Ascending aorta (tissue), 2 donors: ENCODE measurements at regions not wholly inside any gene's neighbourhood (a gene's known extent, or its start where the extent isn't known, plus 50 kb on each side); places are given as distances from the start of the nearest gene placed in this dataset.

Experiments
- DNase-seq, 2 donors: peaks; one replicate each; pipeline ENCODE4 v3.0.0-alpha.2; 2019; ENCODE audit warnings: low spot score in 2 of 2
- H3K27ac ChIP-seq, 2 donors: fragments of 200-600 bp; sonication (generic); one replicate each; pipeline ENCODE4 v1.5.1; 2016 to 2017; ENCODE audit warnings: mild to moderate bottlenecking in 1 of 2
- H3K27me3 ChIP-seq: fragments of 200-600 bp; sonication (generic); one replicate; pipeline ENCODE4 v1.5.1; 2017
- H3K36me3 ChIP-seq, 2 donors: fragments of 200-600 bp; sonication (generic); one replicate each; pipeline ENCODE4 v1.5.1; 2016
- H3K4me1 ChIP-seq, 2 donors: fragments of 200-600 bp; sonication (generic); one replicate each; pipeline ENCODE4 v1.5.1; 2016 to 2017; ENCODE audit warnings: mild to moderate bottlenecking in 1 of 2
- H3K4me3 ChIP-seq, 2 donors: fragments of 200-600 bp; sonication (generic); one replicate each; pipeline ENCODE4 v1.5.1; 2016 to 2017; ENCODE audit warnings: mild to moderate bottlenecking in 1 of 2
- H3K9me3 ChIP-seq, 2 donors: fragments of 200-600 bp; sonication (generic); one replicate each; pipeline ENCODE4 v1.5.1; 2016
- CTCF ChIP-seq, 3 experiments: fragments of 200-600 bp in 2 of 3; fragments of 450-650 bp in 1 of 3; sonication (generic) in 2 of 3; IDR thresholded peaks; one replicate each; pipeline ENCODE4 v1.5.1; 2016 to 2019; ENCODE audit warnings: antibody characterized with exemption in 3 of 3, mild to moderate bottlenecking in 1 of 3, moderate library complexity in 1 of 3
- intact Hi-C: fragments of 100-400 bp; cut with DNase I; formaldehyde crosslinking; loops from one replicate; pipeline ENCODE4 v1.15.1; 2023

GRCh38 chr7:155168597-155169480, 98.7 kb downstream of the HTR5A start:
- intact Hi-C loops: no loop called here
- H3K27ac ChIP-seq: no peak overlapping the region
- no peak overlapping the region for H3K4me3 ChIP-seq
- no peaks in the 10 kb centered on the region for H3K9me3 ChIP-seq
- no peak for DNase-seq
- no peaks in the 10 kb centered on the region for H3K27me3 ChIP-seq
- H3K36me3 ChIP-seq: no peaks in the 10 kb centered on the region
- no peaks in the 10 kb centered on the region for H3K4me1 ChIP-seq
- TF ChIP-seq CTCF (IDR thresholded peaks at IDR 0.05): no peak

GRCh38 chr7:155169498-155170065, 99.5 kb downstream of the HTR5A start:
- no peaks in the 10 kb centered on the region for H3K27me3 ChIP-seq
- H3K9me3 ChIP-seq: no peaks in the 10 kb centered on the region
- no peak overlapping the region for H3K27ac ChIP-seq
- H3K4me3 ChIP-seq: no peak overlapping the region
- no peaks in the 10 kb centered on the region for H3K36me3 ChIP-seq
- no peaks in the 10 kb centered on the region for H3K4me1 ChIP-seq
- TF ChIP-seq CTCF (IDR thresholded peaks at IDR 0.05): no peak
- no peak for DNase-seq
- intact Hi-C loops: no loop called here

GRCh38 chr7:155170331-155170730, 100.2 kb downstream of the HTR5A start:
- intact Hi-C loops: no loop called here
- no peaks in the 10 kb centered on the region for H3K27me3 ChIP-seq
- no peak for DNase-seq
- no peak for TF ChIP-seq CTCF (IDR thresholded peaks at IDR 0.05)
- H3K4me3 ChIP-seq: no peak overlapping the region
- H3K36me3 ChIP-seq: no peaks in the 10 kb centered on the region
- H3K27ac ChIP-seq: no peak overlapping the region
- no peaks in the 10 kb centered on the region for H3K9me3 ChIP-seq
- no peaks in the 10 kb centered on the region for H3K4me1 ChIP-seq

- H3K4me3 ChIP-seq: no peak overlapping the region
- no peak overlapping the region for H3K27ac ChIP-seq
- H3K27me3 ChIP-seq: no peaks in the 10 kb centered on the region
- TF ChIP-seq CTCF (IDR thresholded peaks at IDR 0.05): no peak
- DNase-seq: no peak
- intact Hi-C loops: no loop called here
- no peaks in the 10 kb centered on the region for H3K9me3 ChIP-seq
- H3K4me1 ChIP-seq: no peaks in the 10 kb centered on the region
- H3K36me3 ChIP-seq: no peaks in the 10 kb centered on the region
Measured at GRCh38 chr7:155172141-155172540, 102.0 kb downstream of the HTR5A start.

- no peak for TF ChIP-seq CTCF (IDR thresholded peaks at IDR 0.05)
- H3K4me3 ChIP-seq: no peak overlapping the region
- intact Hi-C loops: no loop called here
- H3K36me3 ChIP-seq: no peaks in the 10 kb centered on the region
- H3K27ac ChIP-seq: no peak overlapping the region
- no peak for DNase-seq
- H3K27me3 ChIP-seq: no peaks in the 10 kb centered on the region
- H3K9me3 ChIP-seq: no peaks in the 10 kb centered on the region
- no peaks in the 10 kb centered on the region for H3K4me1 ChIP-seq
Measured at GRCh38 chr7:155173905-155174304, 103.8 kb downstream of the HTR5A start.
